TTC549 (cell line): ENCODE measurements at regions not wholly inside any gene's neighbourhood (a gene's known extent, or its start where the extent isn't known, plus 50 kb on each side); places are given as distances from the start of the nearest gene placed in this dataset.
"Not testable (repeated sequence)": the region's sequence is repeated elsewhere in the genome, so short reads cannot be mapped to it uniquely, and the experiment has no call there.

Source experiments
- FAIRE-seq: peaks from 2 replicates; lab custom pipeline; 2012; peaks lifted over from hg19 to GRCh38; lab: Jason Lieb, UNC

DNA sequence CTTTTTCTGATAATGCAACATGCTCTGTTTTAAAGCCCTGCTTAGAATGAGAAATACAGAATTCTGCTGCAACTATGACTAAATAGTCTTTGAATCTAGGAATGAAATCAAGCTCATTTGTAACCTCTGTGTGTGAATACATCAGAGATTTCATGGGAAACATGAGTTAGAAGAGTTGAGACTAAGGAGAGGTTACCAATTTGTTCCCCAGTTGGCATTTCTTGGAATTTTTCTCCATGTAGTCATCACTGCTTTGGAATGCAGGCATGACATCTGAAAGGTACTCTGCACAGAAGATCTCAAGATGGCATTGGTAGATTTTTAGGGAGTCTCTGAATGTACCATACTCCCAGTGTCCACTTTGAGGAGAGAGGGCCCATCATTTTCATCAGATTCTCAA lies 237.2 kb downstream of the TFAP2A start:
- FAIRE-seq, result no peak

GRCh38 chr6:10175362-10175761 lies 239.5 kb downstream of the TFAP2A start:
- no peak for FAIRE-seq

- FAIRE-seq, result no peak
Observed at GRCh38 chr6:10174761-10175160, 240.1 kb downstream of the TFAP2A start.

DNA sequence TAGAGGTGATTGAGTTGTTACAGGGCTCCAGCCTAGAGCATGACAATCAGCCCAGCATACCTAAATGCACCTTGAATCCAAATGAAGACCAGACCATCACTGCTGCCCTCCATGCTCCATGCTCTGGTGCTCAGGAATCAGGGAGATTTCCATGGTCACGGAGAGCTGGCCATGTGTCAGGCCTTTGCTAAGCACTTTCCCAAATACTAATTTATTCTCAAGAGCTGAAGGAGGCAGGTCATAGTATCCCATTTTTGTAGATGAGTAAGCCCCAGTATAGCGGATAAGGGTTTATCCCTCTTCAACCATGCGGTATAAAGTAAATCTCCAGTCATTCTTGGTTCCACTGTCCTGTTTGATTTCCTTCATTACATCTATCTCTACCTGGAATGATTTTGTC lies 240.8 kb downstream of the TFAP2A start:
- no peak for FAIRE-seq

GRCh38 chr6:10171706-10172105 lies 243.2 kb downstream of the TFAP2A start:
- not testable (repeated sequence) for FAIRE-seq

- no peak for FAIRE-seq
Observed at GRCh38 chr6:10170816-10171215, 244.1 kb downstream of the TFAP2A start.

GRCh38 chr6:10166031-10166430 lies 248.8 kb downstream of the TFAP2A start:
- FAIRE-seq, result no peak

DNA sequence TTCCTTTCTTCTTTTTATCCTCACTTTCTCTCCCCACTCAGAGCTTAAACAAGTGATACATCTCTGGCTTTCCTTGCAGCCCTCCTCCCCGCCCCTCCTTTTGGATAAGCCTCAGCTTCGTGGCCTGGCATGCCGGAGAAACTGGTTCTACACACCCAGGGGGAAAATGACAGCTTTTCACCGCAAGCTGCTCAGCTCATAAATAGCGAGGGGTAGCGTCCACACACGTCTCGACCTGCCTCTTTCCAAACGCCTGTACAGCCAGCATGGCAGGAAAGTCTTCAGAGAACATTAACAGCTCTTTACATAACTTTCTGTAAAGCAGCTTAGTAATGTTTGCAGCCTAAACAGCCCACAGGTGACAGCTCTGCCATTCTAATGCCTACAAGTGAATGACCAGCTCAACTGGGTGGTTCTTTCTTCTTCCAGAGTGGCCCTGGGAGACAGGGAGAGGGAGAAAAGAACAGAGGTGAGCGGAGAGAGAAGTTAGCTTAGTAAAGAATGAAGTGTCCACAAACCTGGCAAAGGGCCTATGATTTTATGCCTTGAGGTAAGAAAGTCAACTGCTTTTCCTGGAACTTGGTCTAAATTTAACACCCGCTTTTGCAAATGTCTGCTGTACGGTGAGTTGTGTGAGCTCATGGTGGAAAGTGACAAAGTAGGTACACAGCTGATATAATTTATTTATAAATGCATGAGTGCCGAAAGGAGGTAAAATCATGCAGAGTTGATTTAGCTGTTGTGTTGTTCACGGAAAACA lies 251.5 kb downstream of the TFAP2A start:
- no peak for FAIRE-seq

- FAIRE-seq, result no peak
Observed at GRCh38 chr6:10156875-10157274, 258.0 kb downstream of the TFAP2A start.

DNA sequence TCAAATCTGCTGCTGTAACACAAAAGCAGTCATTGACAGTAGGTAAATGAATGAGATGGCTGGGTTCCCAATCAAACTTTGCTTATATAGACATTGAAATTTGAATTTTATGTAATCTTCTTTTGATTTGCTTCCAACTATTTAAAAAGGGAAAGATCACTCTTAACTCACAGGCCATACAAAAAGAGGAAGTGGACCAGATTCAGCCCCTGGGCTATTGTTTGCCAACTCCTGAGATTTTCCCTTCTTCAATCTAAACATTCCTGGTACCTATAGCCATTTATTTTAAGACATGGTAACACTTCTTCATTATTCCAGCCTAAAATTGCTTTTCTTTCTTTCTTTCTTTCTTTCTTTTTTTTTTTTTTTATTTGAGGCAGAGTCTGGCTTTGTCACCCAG lies 260.6 kb downstream of the TFAP2A start:
- FAIRE-seq, result no peak

DNA sequence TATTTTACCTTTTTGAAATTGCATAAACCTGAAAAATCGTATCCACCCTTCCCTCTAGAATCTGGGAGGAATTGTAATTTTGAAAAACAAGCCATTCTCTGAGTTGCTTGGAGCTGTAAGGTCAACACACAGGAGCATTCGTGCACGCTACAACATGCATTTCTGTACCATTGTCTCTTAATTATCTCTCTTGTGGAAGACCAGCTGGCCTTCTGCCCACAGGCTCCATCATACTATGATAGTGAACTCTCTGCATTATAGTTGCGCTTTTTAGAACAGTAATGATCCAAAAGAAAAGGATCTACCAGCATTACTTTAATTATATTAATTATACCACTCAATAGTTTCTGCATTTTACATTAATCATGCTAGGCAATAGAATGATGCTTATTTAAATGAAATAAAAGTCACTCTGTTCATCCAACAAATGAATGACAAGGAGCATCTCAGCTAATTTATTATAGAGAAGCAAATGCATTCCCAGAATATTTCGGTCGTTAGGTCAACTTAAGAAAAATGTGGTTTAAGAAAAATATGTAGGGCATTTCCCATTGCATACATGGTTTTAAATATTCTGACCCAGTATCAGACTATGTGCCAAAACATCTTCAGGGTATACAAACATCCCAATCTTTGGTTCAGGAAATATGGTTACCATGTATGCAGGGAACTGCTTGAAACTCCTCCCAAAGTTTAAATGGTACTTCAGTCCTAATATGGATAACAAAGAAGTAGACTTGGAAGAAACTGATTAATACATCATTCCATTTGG lies 263.5 kb downstream of the TFAP2A start:
- FAIRE-seq, result no peak

GRCh38 chr6:10149603-10150002 lies 265.3 kb downstream of the TFAP2A start:
- FAIRE-seq, result no peak

DNA sequence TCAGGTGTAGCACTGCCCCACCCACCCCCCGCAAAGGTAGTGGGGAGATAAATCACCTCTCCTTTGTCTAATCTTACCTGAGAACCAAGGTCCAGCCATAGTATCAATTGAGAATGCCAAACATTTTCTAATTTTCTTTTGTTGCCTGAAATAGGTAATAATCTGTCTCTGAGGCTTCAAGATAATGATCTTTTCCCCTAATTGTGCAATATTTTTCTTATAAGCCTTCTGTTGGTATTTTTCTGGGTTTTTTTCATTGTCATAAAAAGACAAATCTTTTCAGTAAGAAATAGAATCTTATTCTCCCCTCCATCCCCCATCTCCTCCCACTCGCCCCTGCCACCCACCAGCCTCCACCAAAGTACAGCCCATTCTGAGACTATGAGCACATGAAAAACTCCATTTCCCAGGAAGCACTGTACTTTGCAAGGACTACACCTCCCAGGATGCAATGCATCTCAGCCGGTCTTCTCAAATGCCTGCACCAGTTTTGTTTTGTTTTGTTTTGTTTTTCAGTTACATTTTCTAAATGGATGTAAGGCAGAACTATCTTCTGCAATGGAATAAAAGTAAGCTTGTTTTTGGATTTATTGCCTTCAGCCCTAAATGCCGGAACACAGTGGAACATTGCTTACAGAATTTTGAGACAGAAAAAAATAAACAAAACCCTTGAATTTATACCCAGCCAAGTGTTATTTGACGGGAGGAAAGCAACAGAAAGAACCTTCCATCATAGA lies 268.0 kb downstream of the TFAP2A start:
- no peak for FAIRE-seq

DNA sequence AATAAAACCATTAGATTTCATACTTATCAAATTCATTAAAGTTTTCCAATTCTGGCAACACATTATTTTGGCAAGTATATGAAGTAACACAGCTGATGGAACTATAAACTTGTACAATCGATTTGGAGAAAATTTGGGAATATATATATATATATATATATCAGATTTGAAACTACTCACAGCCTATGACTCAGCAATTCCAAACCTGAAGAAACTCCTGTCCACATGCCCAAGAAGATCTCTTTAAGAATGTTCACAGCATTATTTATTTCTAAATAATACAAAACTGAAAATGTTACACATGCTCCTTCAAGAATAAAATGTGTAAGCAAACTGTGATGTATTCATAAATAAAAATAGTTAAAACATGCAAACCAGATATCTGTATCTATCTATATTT lies 270.1 kb downstream of the TFAP2A start:
- FAIRE-seq, result no peak

DNA sequence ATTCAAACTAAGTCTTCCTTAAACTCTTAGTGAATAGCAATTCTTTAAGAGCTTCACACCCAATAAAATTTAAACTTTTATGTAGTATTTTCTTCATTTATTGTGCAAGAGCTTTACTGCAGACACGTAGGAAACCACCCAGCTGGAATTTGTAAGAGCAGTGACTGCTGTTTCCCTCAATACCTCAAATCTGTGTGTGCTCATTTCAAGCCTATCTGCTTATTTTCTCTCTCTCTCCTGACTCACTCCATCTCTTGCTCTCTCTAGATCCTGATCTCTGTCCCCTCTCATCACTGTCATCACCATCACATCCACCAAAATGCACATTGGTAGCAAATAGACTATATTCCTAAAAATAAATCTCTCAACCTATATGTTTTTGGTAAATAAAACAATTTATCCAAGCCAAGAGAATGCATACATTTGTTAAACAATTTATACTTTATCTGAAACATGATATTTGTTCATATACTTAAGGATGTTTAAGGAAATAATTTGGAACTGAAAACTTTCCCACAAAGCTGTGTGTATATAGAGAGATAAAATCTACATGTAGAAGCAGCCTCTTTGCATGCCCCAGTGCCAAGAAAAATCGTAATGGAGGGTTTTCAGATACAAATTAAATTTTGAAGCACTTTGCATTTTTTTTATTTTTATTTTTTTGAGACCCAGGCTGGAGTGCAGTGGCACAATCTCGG lies 273.0 kb downstream of the TFAP2A start:
- no peak for FAIRE-seq

DNA sequence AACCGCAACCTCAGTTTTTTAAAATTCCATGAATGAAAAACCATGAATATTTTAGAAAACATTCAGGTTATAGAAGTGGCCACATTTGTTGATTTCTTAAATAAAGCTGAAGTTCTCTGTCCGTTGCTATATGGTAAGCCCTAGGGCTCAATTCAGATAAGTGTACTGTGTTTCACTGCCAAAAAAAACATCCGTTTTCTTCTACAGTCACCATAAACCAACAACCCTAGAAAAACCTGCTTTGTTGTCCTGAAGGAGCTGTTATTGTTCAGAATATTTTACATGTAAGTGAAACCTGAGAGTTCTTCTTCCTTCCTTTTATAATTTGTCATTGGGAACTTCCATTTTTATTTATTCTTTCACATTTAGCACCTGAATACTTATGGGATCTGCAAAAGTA lies 274.1 kb downstream of the TFAP2A start:
- no peak for FAIRE-seq

- FAIRE-seq, result no peak
Observed at GRCh38 chr6:10140136-10140535, 274.7 kb downstream of the TFAP2A start.

GRCh38 chr6:10138917-10139316 lies 276.0 kb downstream of the TFAP2A start:
- no peak for FAIRE-seq

GRCh38 chr6:10136636-10137035 lies 278.2 kb downstream of the TFAP2A start:
- no peak for FAIRE-seq

DNA sequence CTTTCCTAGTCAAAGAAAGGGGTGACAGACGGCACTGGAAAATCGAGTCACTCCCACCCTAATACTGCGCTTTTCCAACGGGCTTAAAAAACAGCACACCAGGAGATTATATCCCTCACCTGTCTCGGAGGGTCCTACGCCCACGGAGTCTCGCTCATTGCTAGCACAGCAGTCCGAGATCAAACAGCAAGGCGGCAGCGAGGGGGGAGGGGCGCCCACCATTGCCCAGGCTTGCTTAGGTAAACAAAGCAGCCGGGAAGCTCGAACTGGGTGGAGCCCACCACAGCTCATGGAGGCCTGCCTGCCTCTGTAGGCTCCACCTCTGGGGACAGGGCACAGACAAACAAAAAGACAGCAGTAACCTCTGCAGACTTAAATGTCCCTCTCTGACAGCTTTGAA lies 280.7 kb downstream of the TFAP2A start:
- not testable (repeated sequence) for FAIRE-seq

- no peak for FAIRE-seq
Observed at GRCh38 chr6:10128721-10129120, 286.2 kb downstream of the TFAP2A start.

GRCh38 chr6:10122164-10122563 lies 292.7 kb downstream of the TFAP2A start:
- FAIRE-seq, result no peak
